ENCODE measurements at regions not wholly inside any gene's neighbourhood (a gene's known extent, or its start where the extent isn't known, plus 50 kb on each side); places are given as distances from the start of the nearest gene placed in this dataset.

DNA sequence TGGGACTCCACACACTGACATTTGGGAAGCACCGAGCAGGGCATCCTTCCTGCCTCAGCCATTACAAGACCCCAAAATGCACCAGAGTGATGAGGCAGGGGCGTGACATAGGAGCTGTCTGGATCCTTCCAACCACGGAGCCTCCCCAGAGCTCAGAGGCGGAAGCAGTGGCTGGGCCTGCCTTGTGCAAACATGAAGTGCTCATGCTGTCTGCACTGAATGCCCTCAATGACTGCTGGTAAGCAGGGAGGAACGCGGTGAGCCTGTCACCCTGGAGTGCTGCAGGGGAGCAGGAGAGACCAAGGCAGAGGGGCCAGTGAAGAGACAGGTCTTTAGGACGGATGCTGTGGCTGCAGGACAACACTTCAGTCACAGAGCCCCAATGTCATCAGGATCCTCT lies 60.2 kb upstream of the HRH2 start:
- Histone ChIP-seq H2AFZ (no peak overlapping the region), H3K27me3 (no peaks in the 10 kb centered on the region), H3K27ac (no peak overlapping the region), H3K9me2 (replicated peaks; ENCODE audit: insufficient read depth) (no peaks in the 10 kb centered on the region), H3K9me3 (ENCODE audit: low read depth) (no peaks in the 10 kb centered on the region), H3K4me2 (no peak overlapping the region), H3K4me3 (no peak overlapping the region), H3K4me1 (ENCODE audit: insufficient read depth) (no peaks in the 10 kb centered on the region), H3K36me3 (replicated peaks; ENCODE audit: insufficient read depth, low read depth) (no peaks in the 10 kb centered on the region), H3K79me2 (no peaks in the 10 kb centered on the region), H4K20me1 (ENCODE audit: insufficient read depth, poor library complexity, severe bottlenecking) (no peaks in the 10 kb centered on the region)
- peak; percentile 21 for DNase-seq (ENCODE audit: low spot score)
- 69% methylated on average over 7 of the region's 7 CpGs for WGBS (ENCODE audit: low lambda C conversion rate, missing lambda C conversion rate)
- no peak for TF ChIP-seq EZH2phosphoT487 (IDR thresholded peaks at IDR 0.05; ENCODE audit: low read depth, severe bottlenecking, unreplicated experiment)
- TF ChIP-seq, protein P1, sequence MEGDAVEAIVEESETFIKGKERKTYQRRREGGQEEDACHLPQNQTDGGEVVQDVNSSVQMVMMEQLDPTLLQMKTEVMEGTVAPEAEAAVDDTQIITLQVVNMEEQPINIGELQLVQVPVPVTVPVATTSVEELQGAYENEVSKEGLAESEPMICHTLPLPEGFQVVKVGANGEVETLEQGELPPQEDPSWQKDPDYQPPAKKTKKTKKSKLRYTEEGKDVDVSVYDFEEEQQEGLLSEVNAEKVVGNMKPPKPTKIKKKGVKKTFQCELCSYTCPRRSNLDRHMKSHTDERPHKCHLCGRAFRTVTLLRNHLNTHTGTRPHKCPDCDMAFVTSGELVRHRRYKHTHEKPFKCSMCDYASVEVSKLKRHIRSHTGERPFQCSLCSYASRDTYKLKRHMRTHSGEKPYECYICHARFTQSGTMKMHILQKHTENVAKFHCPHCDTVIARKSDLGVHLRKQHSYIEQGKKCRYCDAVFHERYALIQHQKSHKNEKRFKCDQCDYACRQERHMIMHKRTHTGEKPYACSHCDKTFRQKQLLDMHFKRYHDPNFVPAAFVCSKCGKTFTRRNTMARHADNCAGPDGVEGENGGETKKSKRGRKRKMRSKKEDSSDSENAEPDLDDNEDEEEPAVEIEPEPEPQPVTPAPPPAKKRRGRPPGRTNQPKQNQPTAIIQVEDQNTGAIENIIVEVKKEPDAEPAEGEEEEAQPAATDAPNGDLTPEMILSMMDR (IDR thresholded peaks at IDR 0.05; ENCODE audit: poor library complexity): no peak
- no peak for TF ChIP-seq EZH2 (IDR thresholded peaks at IDR 0.05; ENCODE audit: borderline replicate concordance)

DNA sequence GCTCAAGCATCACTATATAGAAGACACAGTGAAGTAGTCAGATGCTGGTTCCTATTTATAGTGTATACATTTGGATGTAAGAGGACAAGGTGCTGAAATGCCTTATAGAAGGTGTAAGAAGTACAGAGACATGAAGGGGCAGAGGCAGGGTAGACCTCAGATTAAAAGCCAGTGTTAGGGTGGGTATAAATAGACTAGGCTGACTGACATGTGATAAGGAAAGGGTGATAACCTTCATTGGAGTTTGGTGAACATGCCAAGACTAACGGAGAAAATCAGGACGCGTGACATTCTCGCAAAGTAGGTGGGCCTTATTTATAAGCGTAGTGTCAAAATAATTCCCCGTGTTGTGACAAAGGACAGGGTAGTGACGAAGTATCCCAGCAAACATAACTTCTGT lies 59.1 kb upstream of the HRH2 start:
- Histone ChIP-seq H3K4me1 (ENCODE audit: insufficient read depth) (no peaks in the 10 kb centered on the region), H3K4me2 (no peak overlapping the region), H4K20me1 (ENCODE audit: insufficient read depth, poor library complexity, severe bottlenecking) (no peaks in the 10 kb centered on the region), H3K36me3 (replicated peaks; ENCODE audit: insufficient read depth, low read depth) (no peaks in the 10 kb centered on the region), H3K9me2 (replicated peaks; ENCODE audit: insufficient read depth) (no peaks in the 10 kb centered on the region), H3K27ac (no peak overlapping the region), H3K27me3 (no peaks in the 10 kb centered on the region), H3K9me3 (ENCODE audit: low read depth) (no peaks in the 10 kb centered on the region), H3K79me2 (no peaks in the 10 kb centered on the region), H2AFZ (no peak overlapping the region), H3K4me3 (no peak overlapping the region)
- DNase-seq (ENCODE audit: low spot score): no peak
- 90% methylated on average over 7 of the region's 7 CpGs for WGBS (ENCODE audit: low lambda C conversion rate, missing lambda C conversion rate)
- no peak for TF ChIP-seq EZH2phosphoT487 (IDR thresholded peaks at IDR 0.05; ENCODE audit: low read depth, severe bottlenecking, unreplicated experiment)
- no peak for TF ChIP-seq EZH2 (IDR thresholded peaks at IDR 0.05; ENCODE audit: borderline replicate concordance)
- TF ChIP-seq, protein P1 (IDR thresholded peaks at IDR 0.05; ENCODE audit: poor library complexity): no peak

- Histone ChIP-seq H4K20me1 (ENCODE audit: insufficient read depth, poor library complexity, severe bottlenecking) (no peaks in the 10 kb centered on the region), H3K27me3 (no peaks in the 10 kb centered on the region), H3K4me2 (no peak overlapping the region), H3K36me3 (replicated peaks; ENCODE audit: insufficient read depth, low read depth) (no peaks in the 10 kb centered on the region), H2AFZ (no peak overlapping the region), H3K9me3 (ENCODE audit: low read depth) (no peaks in the 10 kb centered on the region), H3K9me2 (replicated peaks; ENCODE audit: insufficient read depth) (no peaks in the 10 kb centered on the region), H3K4me3 (no peak overlapping the region), H3K79me2 (no peaks in the 10 kb centered on the region), H3K4me1 (ENCODE audit: insufficient read depth) (no peaks in the 10 kb centered on the region), H3K27ac (no peak overlapping the region)
- WGBS (ENCODE audit: low lambda C conversion rate, missing lambda C conversion rate): 89% methylated on average over 7 of the region's 7 CpGs
- DNase-seq (ENCODE audit: low spot score): no peak
- TF ChIP-seq EZH2phosphoT487 (IDR thresholded peaks at IDR 0.05; ENCODE audit: low read depth, severe bottlenecking, unreplicated experiment): no peak
- TF ChIP-seq, protein P1 (IDR thresholded peaks at IDR 0.05; ENCODE audit: poor library complexity): no peak
- no peak for TF ChIP-seq EZH2 (IDR thresholded peaks at IDR 0.05; ENCODE audit: borderline replicate concordance)
Observed at GRCh38 chr5:175599210-175599609, 58.7 kb upstream of the HRH2 start.

Data from hepatocyte (in vitro differentiated cells).